Activated naive CD4-positive, alpha-beta T cell (primary cell): ENCODE measurements at regions not wholly inside any gene's neighbourhood (a gene's known extent, or its start where the extent isn't known, plus 50 kb on each side); places are given as distances from the start of the nearest gene placed in this dataset.

Experiments
- DNase-seq, 4 experiments: peaks; one replicate each; lab custom pipeline; 2025; lab: John Stamatoyannopoulos, UW

GRCh38 chr14:71287567-71287966, 380.3 kb downstream of the PCNX1 start:
- no peak for DNase-seq

- DNase-seq: no peak
Measured at GRCh38 chr14:71289536-71289935, 382.3 kb downstream of the PCNX1 start.

- DNase-seq: no peak
Measured at GRCh38 chr14:71290301-71290700, 383.0 kb downstream of the PCNX1 start.

- no peak for DNase-seq
Measured at GRCh38 chr14:71290960-71291466, 383.8 kb downstream of the PCNX1 start.

- no peak for DNase-seq
Measured at GRCh38 chr14:71296184-71296583, 388.9 kb downstream of the PCNX1 start.

GRCh38 chr14:71300566-71301330, 393.5 kb downstream of the PCNX1 start:
- DNase-seq: no peak

GRCh38 chr14:71301611-71302010, 394.4 kb downstream of the PCNX1 start:
- DNase-seq: no peak

GRCh38 chr14:71304690-71305089, 397.4 kb downstream of the PCNX1 start:
- DNase-seq: no peak

GRCh38 chr14:71308671-71309070, 401.4 kb downstream of the PCNX1 start:
- no peak for DNase-seq

- no peak for DNase-seq
Measured at GRCh38 chr14:71309756-71310155, 402.5 kb downstream of the PCNX1 start.

- DNase-seq: no peak
Measured at GRCh38 chr14:71311061-71311460, 403.8 kb downstream of the PCNX1 start.

GRCh38 chr14:71314717-71315116, 407.5 kb downstream of the PCNX1 start:
- no peak for DNase-seq

GRCh38 chr14:71317385-71318096, 410.3 kb downstream of the PCNX1 start:
- DNase-seq: no peak

GRCh38 chr14:71318097-71318459, 410.8 kb downstream of the PCNX1 start:
- DNase-seq: no peak

- no peak for DNase-seq
Measured at GRCh38 chr14:71319666-71320065, 412.4 kb downstream of the PCNX1 start.

GRCh38 chr14:71320107-71320733, 413.0 kb downstream of the PCNX1 start, which contains the start of gene SIPA1L1:
Gene SIPA1L1 (plus strand): TSS chr14:71320476.
- peak; percentile 92 to 96 (median 96) for DNase-seq

- DNase-seq: peak; percentile 40 to 58 (median 48)
Measured at GRCh38 chr14:71320734-71321573, 413.7 kb downstream of the PCNX1 start.

- no peak for DNase-seq
Measured at GRCh38 chr14:71321574-71322315, 414.5 kb downstream of the PCNX1 start.

GRCh38 chr14:71322655-71323250, 415.5 kb downstream of the PCNX1 start:
- DNase-seq: no peak

- no peak for DNase-seq
Measured at GRCh38 chr14:71324767-71325272, 417.6 kb downstream of the PCNX1 start.
